ENCODE measurements at regions not wholly inside any gene's neighbourhood (a gene's known extent, or its start where the extent isn't known, plus 50 kb on each side); places are given as distances from the start of the nearest gene placed in this dataset.

DNA sequence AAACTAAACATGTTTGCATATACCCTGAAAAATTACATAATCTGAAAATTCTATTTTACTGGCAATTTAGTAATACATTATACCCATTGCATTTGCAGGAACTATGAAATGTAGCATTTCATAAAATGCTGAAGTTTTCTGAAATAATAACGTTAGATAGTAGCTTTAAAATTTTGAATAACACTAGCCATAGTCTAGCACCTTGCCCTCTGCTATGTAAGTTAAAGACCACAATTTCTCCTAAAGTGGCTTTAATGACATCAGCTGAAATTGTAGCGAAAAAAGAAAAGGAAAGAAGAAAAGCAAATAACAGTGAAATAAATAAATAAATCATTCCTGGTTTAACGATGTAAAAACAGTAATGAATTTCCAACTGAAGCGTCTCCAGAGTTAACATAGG lies 172.8 kb upstream of the RASA1 start:
- Histone ChIP-seq H3K4me1 (no peaks in the 10 kb centered on the region), H3K36me3 (no peaks in the 10 kb centered on the region), H3K4me3 (ENCODE audit: low read depth, low read length) (no peak overlapping the region), H3K9me3 (no peaks in the 10 kb centered on the region), H3K27me3 (peaks cover 7% of the 10 kb centered on the region; the same call in 1 of the 2 replicates)
- TF ChIP-seq, protein P1, sequence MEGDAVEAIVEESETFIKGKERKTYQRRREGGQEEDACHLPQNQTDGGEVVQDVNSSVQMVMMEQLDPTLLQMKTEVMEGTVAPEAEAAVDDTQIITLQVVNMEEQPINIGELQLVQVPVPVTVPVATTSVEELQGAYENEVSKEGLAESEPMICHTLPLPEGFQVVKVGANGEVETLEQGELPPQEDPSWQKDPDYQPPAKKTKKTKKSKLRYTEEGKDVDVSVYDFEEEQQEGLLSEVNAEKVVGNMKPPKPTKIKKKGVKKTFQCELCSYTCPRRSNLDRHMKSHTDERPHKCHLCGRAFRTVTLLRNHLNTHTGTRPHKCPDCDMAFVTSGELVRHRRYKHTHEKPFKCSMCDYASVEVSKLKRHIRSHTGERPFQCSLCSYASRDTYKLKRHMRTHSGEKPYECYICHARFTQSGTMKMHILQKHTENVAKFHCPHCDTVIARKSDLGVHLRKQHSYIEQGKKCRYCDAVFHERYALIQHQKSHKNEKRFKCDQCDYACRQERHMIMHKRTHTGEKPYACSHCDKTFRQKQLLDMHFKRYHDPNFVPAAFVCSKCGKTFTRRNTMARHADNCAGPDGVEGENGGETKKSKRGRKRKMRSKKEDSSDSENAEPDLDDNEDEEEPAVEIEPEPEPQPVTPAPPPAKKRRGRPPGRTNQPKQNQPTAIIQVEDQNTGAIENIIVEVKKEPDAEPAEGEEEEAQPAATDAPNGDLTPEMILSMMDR (IDR thresholded peaks at IDR 0.05; ENCODE audit: low read depth, low read length), result no peak
- no peak for DNase-seq

DNA sequence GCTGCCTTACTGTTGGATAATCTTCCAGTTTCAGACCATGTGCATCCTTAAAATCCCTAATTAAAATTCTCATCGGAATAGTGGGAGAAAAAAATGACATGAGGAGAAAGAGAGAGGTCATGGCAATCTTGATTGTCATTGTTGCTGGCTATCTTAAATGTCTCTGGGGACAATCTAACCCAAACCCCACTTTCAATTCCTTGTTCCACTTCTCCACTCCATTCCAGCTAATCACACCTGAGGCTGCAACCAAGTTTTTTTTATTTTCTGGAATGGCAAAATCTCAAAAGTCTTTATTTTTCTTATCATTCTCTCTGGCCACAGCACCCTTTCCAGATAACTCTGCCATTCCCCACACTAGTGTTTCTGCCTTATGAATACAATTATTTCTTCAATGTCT lies 171.9 kb upstream of the RASA1 start:
- H3K27me3 ChIP-seq, result peaks cover 7% of the 10 kb centered on the region; the same call in 1 of the 2 replicates
- no peaks in the 10 kb centered on the region for H3K4me1 ChIP-seq
- no peak for DNase-seq
- H3K4me3 ChIP-seq (ENCODE audit: low read depth, low read length), result no peak overlapping the region
- H3K36me3 ChIP-seq, result no peaks in the 10 kb centered on the region
- TF ChIP-seq, protein P1 (IDR thresholded peaks at IDR 0.05; ENCODE audit: low read depth, low read length), result no peak
- H3K9me3 ChIP-seq, result no peaks in the 10 kb centered on the region

DNA sequence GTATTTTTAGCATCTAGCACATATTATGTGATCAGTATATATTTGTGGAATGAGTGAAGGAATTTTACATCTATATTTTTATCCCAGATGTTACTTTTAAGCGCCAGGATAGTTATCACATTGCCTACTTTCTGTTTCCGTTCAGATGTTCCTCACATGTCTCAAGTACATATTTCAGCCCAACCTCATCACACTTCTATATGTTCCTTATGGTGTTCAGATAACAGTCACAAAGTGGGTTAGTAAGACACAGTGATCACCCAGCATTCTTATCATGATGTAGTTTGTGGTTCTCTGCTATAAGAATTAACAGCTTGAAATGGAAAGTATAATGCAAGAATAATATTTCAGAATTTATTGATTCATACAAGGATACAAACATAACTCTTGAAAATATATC lies 170.0 kb upstream of the RASA1 start:
- H3K27me3 ChIP-seq, result peaks cover 7% of the 10 kb centered on the region; the same call in 1 of the 2 replicates
- H3K4me3 ChIP-seq (ENCODE audit: low read depth, low read length), result no peak overlapping the region
- no peaks in the 10 kb centered on the region for H3K9me3 ChIP-seq
- no peak for DNase-seq
- TF ChIP-seq, protein P1 (IDR thresholded peaks at IDR 0.05; ENCODE audit: low read depth, low read length), result no peak
- H3K4me1 ChIP-seq, result no peaks in the 10 kb centered on the region
- no peaks in the 10 kb centered on the region for H3K36me3 ChIP-seq

DNA sequence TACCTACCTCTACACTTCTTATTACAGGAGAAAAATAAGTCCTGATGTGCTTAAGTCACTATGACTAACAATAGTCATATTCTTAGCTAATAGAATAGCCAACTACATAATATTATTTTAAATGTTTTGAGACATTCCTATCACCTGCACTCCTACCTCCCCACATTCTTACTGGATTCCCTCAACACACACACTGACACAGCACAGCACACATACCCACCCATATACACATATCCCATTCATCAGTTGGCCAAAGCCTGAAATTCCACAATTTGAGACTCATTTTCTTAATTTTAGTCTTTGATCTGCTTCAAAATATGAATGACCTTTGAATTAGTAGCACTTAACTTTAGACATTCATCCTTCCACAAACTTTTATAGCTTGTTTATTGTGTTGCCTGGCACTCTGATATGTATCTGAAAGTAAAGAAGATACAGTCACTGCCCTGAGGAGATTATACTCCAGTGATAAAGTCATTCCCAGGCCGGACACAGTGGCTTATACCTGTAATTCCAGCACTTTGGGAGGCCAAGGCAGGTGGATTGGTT lies 168.3 kb upstream of the RASA1 start:
- peaks cover 7% of the 10 kb centered on the region; the same call in 1 of the 2 replicates for H3K27me3 ChIP-seq
- TF ChIP-seq, protein P1 (IDR thresholded peaks at IDR 0.05; ENCODE audit: low read depth, low read length), result no peak
- DNase-seq, result no peak
- no peaks in the 10 kb centered on the region for H3K36me3 ChIP-seq
- H3K4me3 ChIP-seq (ENCODE audit: low read depth, low read length), result no peak overlapping the region
- H3K4me1 ChIP-seq, result no peaks in the 10 kb centered on the region
- H3K9me3 ChIP-seq, result no peaks in the 10 kb centered on the region

DNA sequence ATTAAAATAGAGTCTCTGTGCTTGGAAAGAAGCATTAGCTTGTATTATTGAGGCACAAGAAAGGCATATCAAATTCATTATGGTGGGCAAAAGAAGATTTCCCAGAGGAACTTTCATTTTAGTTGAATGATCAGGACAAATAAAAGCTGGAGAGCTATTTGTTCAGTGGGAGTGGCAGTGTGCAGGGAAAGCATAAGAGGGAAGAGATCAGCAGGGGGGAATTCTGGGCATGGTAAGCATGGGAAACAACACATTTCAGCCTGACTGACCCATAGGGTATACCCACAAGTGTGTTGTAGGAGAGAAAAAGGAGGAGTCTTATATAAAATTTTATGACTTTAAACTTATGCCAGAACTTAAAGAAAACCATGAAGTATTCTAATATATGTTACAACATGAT lies 167.7 kb upstream of the RASA1 start:
- Histone ChIP-seq H3K27me3 (peaks cover 1% of the 10 kb centered on the region; the same call in 1 of the 2 replicates), H3K4me3 (ENCODE audit: low read depth, low read length) (no peak overlapping the region), H3K9me3 (no peaks in the 10 kb centered on the region), H3K4me1 (no peaks in the 10 kb centered on the region), H3K36me3 (no peaks in the 10 kb centered on the region)
- TF ChIP-seq, protein P1 (IDR thresholded peaks at IDR 0.05; ENCODE audit: low read depth, low read length), result no peak
- DNase-seq, result no peak

DNA sequence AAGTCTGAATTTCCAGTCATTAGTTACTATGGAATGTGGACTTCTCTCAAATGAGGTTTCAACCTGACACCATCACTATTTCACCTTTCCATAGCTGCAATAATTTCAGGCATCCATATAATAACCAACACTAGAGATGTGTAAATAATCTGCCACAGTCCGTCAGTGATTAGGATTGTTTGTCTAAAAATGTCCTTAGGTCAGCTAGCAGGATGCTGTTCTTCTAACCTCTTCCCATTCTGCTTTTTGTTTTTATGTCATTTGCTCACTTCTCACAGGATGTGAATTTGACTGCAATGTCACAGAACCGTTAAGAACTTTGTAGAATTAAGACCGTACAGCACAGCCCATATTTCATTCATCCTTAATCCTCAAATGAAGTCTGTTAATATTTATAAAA lies 166.4 kb upstream of the RASA1 start:
- no peak for DNase-seq

More for the DNA sequence above, 166.4 kb upstream of the RASA1 start:
- TF ChIP-seq, protein P1 (IDR thresholded peaks at IDR 0.05; ENCODE audit: low read depth, low read length), result no peak
- Histone ChIP-seq H3K27me3 (no peaks in the 10 kb centered on the region; the same call in 1 of the 2 replicates), H3K4me1 (no peaks in the 10 kb centered on the region), H3K4me3 (ENCODE audit: low read depth, low read length) (no peak overlapping the region), H3K9me3 (no peaks in the 10 kb centered on the region), H3K36me3 (no peaks in the 10 kb centered on the region)
